Neuronal stem cell (in vitro differentiated cells): ENCODE measurements at regions not wholly inside any gene's neighbourhood (a gene's known extent, or its start where the extent isn't known, plus 50 kb on each side); places are given as distances from the start of the nearest gene placed in this dataset.

Experiments
- DNase-seq: peaks from one replicate; pipeline ENCODE4 v3.0.0-alpha.2; 2013; ENCODE audit warnings: low spot score
- H2AFZ ChIP-seq: one replicate; pipeline ENCODE4 v1.6.1; 2013; ENCODE audit warnings: mild to moderate bottlenecking, low read length, inconsistent platforms
- H2AK5ac ChIP-seq: 2 replicates; pipeline ENCODE4 v1.6.1; 2013; ENCODE audit warnings: low read depth, mild to moderate bottlenecking, inconsistent platforms, low read length, moderate library complexity, mixed read lengths
- H2BK120ac ChIP-seq: 2 replicates; pipeline ENCODE4 v1.6.1; 2013; ENCODE audit warnings: low read depth, mild to moderate bottlenecking, inconsistent platforms, low read length, moderate library complexity, mixed read lengths
- H2BK12ac ChIP-seq: one replicate; pipeline ENCODE4 v1.6.1; 2013; ENCODE audit warnings: low read length, inconsistent platforms
- H2BK15ac ChIP-seq: 2 replicates; pipeline ENCODE4 v1.6.1; 2013; ENCODE audit warnings: mild to moderate bottlenecking, low read length, inconsistent platforms, mixed read lengths
- H2BK5ac ChIP-seq: one replicate; pipeline ENCODE4 v1.6.1; 2013; ENCODE audit warnings: inconsistent platforms, mild to moderate bottlenecking, low read length, moderate library complexity
- H3K14ac ChIP-seq: one replicate; pipeline ENCODE4 v1.6.1; 2013; ENCODE audit warnings: low read length, inconsistent platforms
- H3K18ac ChIP-seq: 2 replicates; pipeline ENCODE4 v1.6.1; 2013; ENCODE audit warnings: low read length, inconsistent platforms
- H3K23ac ChIP-seq: 2 replicates; pipeline ENCODE4 v1.6.1; 2013; ENCODE audit warnings: low read depth, mild to moderate bottlenecking, mixed read lengths, low read length, inconsistent platforms; ENCODE audit not compliant: poor library complexity
- H3K27ac ChIP-seq: replicated peaks from 3 replicates; pipeline ENCODE4 v1.5.1; 2013; ENCODE audit warnings: low read length, inconsistent platforms
- H3K27me3 ChIP-seq, 3 experiments: 2 replicates each; pipeline ENCODE4 v1.6.1; 2013; ENCODE audit warnings: low read length in 3 of 3, mild to moderate bottlenecking in 2 of 3, inconsistent platforms in 1 of 3, low read depth in 1 of 3, mixed read lengths in 1 of 3, moderate library complexity in 1 of 3; ENCODE audit not compliant: control insufficient read depth in 3 of 3, insufficient read depth in 3 of 3
- H3K36me3 ChIP-seq, 2 donors: replicated peaks in 1 of 2; 2 replicates each; pipeline ENCODE4 v1.6.1; 2013; ENCODE audit warnings: low read length in 2 of 2; ENCODE audit not compliant: control insufficient read depth in 2 of 2, insufficient read depth in 2 of 2
- H3K4ac ChIP-seq: 2 replicates; pipeline ENCODE4 v1.6.1; 2013; ENCODE audit warnings: inconsistent platforms, mild to moderate bottlenecking, low read length, moderate library complexity
- H3K4me1 ChIP-seq, 2 donors: 1 replicate in 1 of 2; 2 replicates in 1 of 2; pipeline ENCODE4 v1.6.1; 2013; ENCODE audit warnings: low read length in 2 of 2, low read depth in 1 of 2; ENCODE audit not compliant: control insufficient read depth in 2 of 2, insufficient read depth in 1 of 2
- H3K4me2 ChIP-seq: one replicate; pipeline ENCODE4 v1.6.1; 2013; ENCODE audit warnings: mild to moderate bottlenecking, low read length, inconsistent platforms; ENCODE audit not compliant: insufficient read depth, poor library complexity, severe bottlenecking
- H3K4me3 ChIP-seq, 2 donors: 2 replicates each; pipeline ENCODE4 v1.5.1; 2013; ENCODE audit warnings: low read length in 2 of 2, mild to moderate bottlenecking in 2 of 2, inconsistent platforms in 1 of 2, moderate library complexity in 1 of 2
- H3K79me1 ChIP-seq: one replicate; pipeline ENCODE4 v1.6.1; 2013; ENCODE audit warnings: low read depth, mild to moderate bottlenecking, inconsistent platforms, low read length, moderate library complexity
- H3K9ac ChIP-seq: one replicate; pipeline ENCODE4 v1.6.1; 2013; ENCODE audit warnings: mild to moderate bottlenecking, low read depth, low read length, inconsistent platforms; ENCODE audit not compliant: poor library complexity
- H3K9me3 ChIP-seq, 2 donors: replicated peaks in 1 of 2; 2 replicates each; pipeline versions ENCODE3 to v1.6.1; 2013; ENCODE audit warnings: low read length in 2 of 2, mild to moderate bottlenecking in 2 of 2, inconsistent platforms in 1 of 2, low read depth in 1 of 2, mixed read lengths in 1 of 2, moderate library complexity in 1 of 2; ENCODE audit not compliant: control insufficient read depth in 2 of 2, insufficient read depth in 1 of 2
- H4K8ac ChIP-seq: one replicate; pipeline ENCODE4 v1.6.1; 2013; ENCODE audit warnings: low read depth, mild to moderate bottlenecking, inconsistent platforms, low read length, moderate library complexity
- H4K91ac ChIP-seq: one replicate; pipeline ENCODE4 v1.6.1; 2013; ENCODE audit warnings: low read length, low read depth, mild to moderate bottlenecking, inconsistent platforms; ENCODE audit not compliant: poor library complexity
- WGBS, 2 donors: extraction: QIAGEN DNeasy Blood & Tissue Kit; methylation state at CpG; one replicate each; pipeline ENCODE4 v1.1.7; 2013; ENCODE audit warnings: missing lambda C conversion rate in 2 of 2, mixed read lengths in 1 of 2; ENCODE audit not compliant: insufficient read length in 2 of 2, insufficient replicate concordance in 1 of 2; ENCODE audit errors: extremely low coverage in 2 of 2; 5-methylcytosine and 5-hydroxymethylcytosine counted together

DNA sequence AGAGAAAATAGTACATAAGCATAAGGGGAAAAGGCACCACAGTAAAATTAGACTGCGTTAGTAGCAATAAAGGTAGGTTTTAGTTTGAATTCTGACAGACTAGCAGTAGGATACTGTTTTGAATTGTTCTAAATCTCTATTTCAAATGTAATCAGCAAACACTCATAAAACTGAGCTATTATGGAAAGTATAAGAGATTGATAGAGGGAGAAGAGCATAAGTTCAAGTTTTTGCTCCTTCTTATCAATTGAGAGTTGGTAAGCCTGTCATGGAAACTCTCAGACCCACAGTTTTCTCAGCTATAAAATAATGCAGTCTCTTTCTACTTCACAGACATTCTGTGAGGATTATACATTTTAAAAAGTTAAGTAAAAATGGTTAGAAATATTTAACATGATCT lies 840.2 kb upstream of the CNTN5 start:
- Histone ChIP-seq H3K79me1 (no peaks in the 10 kb centered on the region), H2BK120ac (no peak overlapping the region), H4K8ac (no peak overlapping the region), H4K91ac (no peak overlapping the region), H3K27me3 (no peaks in the 10 kb centered on the region), H3K4ac (no peak overlapping the region), H3K27ac (no peak overlapping the region), H2AK5ac (no peak overlapping the region), H3K18ac (no peak overlapping the region), H2BK15ac (no peak overlapping the region), H3K9ac (no peak overlapping the region), H3K14ac (no peak overlapping the region), H3K23ac (no peak overlapping the region), H2BK12ac (no peak overlapping the region), H3K9me3 (peaks cover 0 to 8% of the 10 kb centered on the region in 2 donors), H2BK5ac (no peak overlapping the region), H2AFZ (no peak overlapping the region), H3K4me1 (no peaks in the 10 kb centered on the region), H3K36me3 (no peaks in the 10 kb centered on the region), H3K4me2 (no peak overlapping the region), H3K4me3 (no peak overlapping the region)
- DNase-seq, result no peak
- no CpG with 5 or more reads among the region's 1 CpG for WGBS, 2 donors

DNA sequence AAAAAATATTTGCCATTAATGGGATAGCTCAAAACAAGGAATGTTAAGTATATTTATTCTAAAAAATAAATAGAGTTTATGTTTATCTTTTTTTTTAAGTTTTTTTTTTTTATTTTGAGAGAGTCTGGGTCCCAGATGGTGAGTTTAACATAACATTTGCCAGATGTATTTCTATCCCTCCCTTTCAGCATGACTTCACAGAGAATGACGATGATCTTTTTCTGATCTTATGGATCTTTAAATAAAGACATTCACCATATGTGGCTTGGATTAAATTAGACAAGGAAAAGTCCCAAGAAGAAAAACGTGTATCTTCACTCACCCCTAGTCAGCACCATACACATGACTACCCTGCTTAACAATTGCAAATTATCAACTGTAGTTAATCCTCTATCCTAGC lies 839.8 kb upstream of the CNTN5 start:
- no CpG with 5 or more reads among the region's 2 CpGs for WGBS, 2 donors

DNA sequence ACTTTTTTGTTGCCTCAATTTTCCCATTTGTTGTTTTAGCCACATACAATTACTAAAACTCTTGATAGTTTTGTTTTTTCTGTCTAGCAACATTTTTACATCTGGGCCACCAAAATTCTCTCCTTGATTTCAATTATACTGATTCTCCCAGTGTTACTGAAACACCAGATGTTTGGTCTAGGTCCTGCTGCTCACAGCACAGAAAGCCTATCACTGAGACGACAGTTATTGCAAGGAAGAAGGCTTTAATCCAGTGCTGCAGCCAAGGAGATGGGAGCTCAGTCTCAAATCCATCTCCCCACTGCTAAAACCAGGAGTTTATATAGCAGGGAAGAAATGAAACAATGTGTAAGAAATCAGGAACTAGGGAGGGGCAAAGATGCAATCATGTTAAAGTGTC lies 837.7 kb upstream of the CNTN5 start:
- no peaks in the 10 kb centered on the region for H3K27me3 ChIP-seq
- H2BK120ac ChIP-seq, result no peak overlapping the region
- H3K14ac ChIP-seq, result no peak overlapping the region
- no peak overlapping the region for H2AFZ ChIP-seq
- H2BK15ac ChIP-seq, result no peak overlapping the region
- H3K4me3 ChIP-seq, result no peak overlapping the region
- H3K9ac ChIP-seq, result no peak overlapping the region
- no peak overlapping the region for H3K4me2 ChIP-seq
- WGBS, 2 donors, result no CpG with 5 or more reads among the region's 1 CpG
- H3K18ac ChIP-seq, result no peak overlapping the region
- H3K36me3 ChIP-seq, result no peaks in the 10 kb centered on the region
- no peak overlapping the region for H4K91ac ChIP-seq
- no peak overlapping the region for H3K4ac ChIP-seq
- H2BK12ac ChIP-seq, result no peak overlapping the region
- H2AK5ac ChIP-seq, result no peak overlapping the region
- no peak overlapping the region for H2BK5ac ChIP-seq
- no peak overlapping the region for H3K27ac ChIP-seq
- H3K23ac ChIP-seq, result no peak overlapping the region
- DNase-seq, result no peak
- H3K79me1 ChIP-seq, result no peaks in the 10 kb centered on the region
- H3K4me1 ChIP-seq, result no peaks in the 10 kb centered on the region
- H4K8ac ChIP-seq, result no peak overlapping the region
- peaks cover 0 to 10% of the 10 kb centered on the region in 2 donors for H3K9me3 ChIP-seq

More for the DNA sequence above, 839.8 kb upstream of the CNTN5 start:
- Histone ChIP-seq H3K4ac (no peak overlapping the region), H2BK120ac (no peak overlapping the region), H3K14ac (no peak overlapping the region), H3K4me3 (no peak overlapping the region), H3K4me1 (no peaks in the 10 kb centered on the region), H3K23ac (no peak overlapping the region), H3K27ac (no peak overlapping the region), H3K27me3 (no peaks in the 10 kb centered on the region), H4K8ac (no peak overlapping the region), H3K9me3 (peaks cover 0 to 9% of the 10 kb centered on the region in 2 donors), H2BK15ac (no peak overlapping the region), H2AFZ (no peak overlapping the region), H3K9ac (no peak overlapping the region), H3K79me1 (no peaks in the 10 kb centered on the region), H3K4me2 (no peak overlapping the region), H3K18ac (no peak overlapping the region), H3K36me3 (no peaks in the 10 kb centered on the region), H2AK5ac (no peak overlapping the region), H2BK5ac (no peak overlapping the region), H4K91ac (no peak overlapping the region), H2BK12ac (no peak overlapping the region)
- DNase-seq, result no peak

DNA sequence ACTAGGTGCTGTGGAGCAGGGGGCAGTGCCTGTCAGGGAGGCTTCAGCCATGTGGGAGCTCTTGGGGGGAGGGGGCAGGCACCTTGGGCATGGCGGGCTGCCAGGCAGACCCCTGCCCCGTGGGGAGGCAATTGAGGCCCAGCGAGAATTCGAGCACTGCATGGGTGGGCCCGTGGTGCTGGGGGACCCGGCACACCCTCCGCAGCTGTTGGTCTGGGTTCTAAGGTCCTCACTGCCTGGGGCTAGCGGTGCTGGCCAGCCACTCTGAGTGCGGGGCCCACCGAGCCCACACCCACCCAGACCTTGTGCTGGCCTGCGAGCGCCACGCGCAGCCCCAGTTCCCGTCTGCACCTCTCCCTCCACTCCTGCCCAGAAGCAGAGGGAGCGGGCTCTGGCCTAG lies 835.5 kb upstream of the CNTN5 start:
- Histone ChIP-seq H2AFZ (no peak overlapping the region), H3K27me3 (no peaks in the 10 kb centered on the region), H2BK15ac (no peak overlapping the region), H3K9ac (peak overlapping the region; percentile 21), H2AK5ac (no peak overlapping the region), H4K91ac (no peak overlapping the region), H3K9me3 (peaks cover 0 to 10% of the 10 kb centered on the region in 2 donors), H2BK12ac (no peak overlapping the region), H3K14ac (peak overlapping the region; percentile 71), H3K4me1 (no peaks in the 10 kb centered on the region), H3K27ac (no peak overlapping the region), H3K79me1 (no peaks in the 10 kb centered on the region), H4K8ac (no peak overlapping the region), H3K36me3 (no peaks in the 10 kb centered on the region), H2BK120ac (no peak overlapping the region), H3K4me3 (no peak overlapping the region), H3K4ac (no peak overlapping the region), H2BK5ac (no peak overlapping the region), H3K23ac (no peak overlapping the region), H3K4me2 (no peak overlapping the region), H3K18ac (no peak overlapping the region)
- DNase-seq, result no peak
- no CpG with 5 or more reads among the region's 16 CpGs for WGBS, 2 donors
